ENCODE measurements at regions not wholly inside any gene's neighbourhood (a gene's known extent, or its start where the extent isn't known, plus 50 kb on each side); places are given as distances from the start of the nearest gene placed in this dataset.

DNA sequence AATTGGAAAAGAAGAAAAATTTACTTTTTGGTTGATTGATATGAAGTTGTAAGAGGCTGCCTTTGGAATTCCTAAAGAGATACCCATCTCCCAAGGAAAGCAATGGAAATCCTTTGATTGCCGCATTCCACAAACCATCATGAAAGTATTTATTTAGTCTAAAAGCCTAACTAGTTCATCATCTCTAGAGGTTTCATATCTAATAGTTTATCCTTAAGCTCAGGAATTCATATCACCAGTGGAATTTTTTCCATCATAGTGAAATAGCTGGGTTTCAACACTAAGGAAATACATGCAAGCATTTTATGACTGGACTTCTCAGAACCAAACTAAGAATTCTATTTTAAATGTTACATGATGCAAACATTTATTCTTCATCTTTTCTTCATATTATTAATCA, 144.9 kb downstream of the FBXO8 start:
- TF ChIP-seq CTCF (IDR thresholded peaks at IDR 0.05) (no peak), POLR2AphosphoS5 (IDR thresholded peaks at IDR 0.05) (no peak), EP300 (IDR thresholded peaks at IDR 0.05) (no peak), POLR2A (IDR thresholded peaks at IDR 0.05) (no peak)
- H3K4me1 ChIP-seq: no peaks in the 10 kb centered on the region
- H3K27ac ChIP-seq: no peak overlapping the region
- no peaks in the 10 kb centered on the region for H3K9me3 ChIP-seq
- DNase-seq (no peak), ATAC-seq (ENCODE audit: low FRiP score in 2 of 2) (no peak)
- no peaks in the 10 kb centered on the region for H3K36me3 ChIP-seq
- H3K4me3 ChIP-seq: no peak overlapping the region
- no peaks in the 10 kb centered on the region for H3K27me3 ChIP-seq
- 91 to 97% methylated on average over 1 of the region's 1 CpG for WGBS, 2 donors

GRCh38 chr4:174137698-174138097, 145.8 kb downstream of the FBXO8 start:
- no peak for TF ChIP-seq EP300 (IDR thresholded peaks at IDR 0.05)
- no peak for TF ChIP-seq CTCF (IDR thresholded peaks at IDR 0.05)
- no peak for TF ChIP-seq POLR2AphosphoS5 (IDR thresholded peaks at IDR 0.05)
- no peak for TF ChIP-seq POLR2A (IDR thresholded peaks at IDR 0.05)
- Histone ChIP-seq H3K4me3 (no peak overlapping the region), H3K27me3 (no peaks in the 10 kb centered on the region), H3K9me3 (no peaks in the 10 kb centered on the region), H3K4me1 (no peaks in the 10 kb centered on the region), H3K36me3 (no peaks in the 10 kb centered on the region), H3K27ac (no peak overlapping the region)
- ATAC-seq (ENCODE audit: low FRiP score in 2 of 2) (no peak), DNase-seq (no peak)
- 69 to 74% methylated on average over 2 of the region's 2 CpGs for WGBS, 2 donors

DNA sequence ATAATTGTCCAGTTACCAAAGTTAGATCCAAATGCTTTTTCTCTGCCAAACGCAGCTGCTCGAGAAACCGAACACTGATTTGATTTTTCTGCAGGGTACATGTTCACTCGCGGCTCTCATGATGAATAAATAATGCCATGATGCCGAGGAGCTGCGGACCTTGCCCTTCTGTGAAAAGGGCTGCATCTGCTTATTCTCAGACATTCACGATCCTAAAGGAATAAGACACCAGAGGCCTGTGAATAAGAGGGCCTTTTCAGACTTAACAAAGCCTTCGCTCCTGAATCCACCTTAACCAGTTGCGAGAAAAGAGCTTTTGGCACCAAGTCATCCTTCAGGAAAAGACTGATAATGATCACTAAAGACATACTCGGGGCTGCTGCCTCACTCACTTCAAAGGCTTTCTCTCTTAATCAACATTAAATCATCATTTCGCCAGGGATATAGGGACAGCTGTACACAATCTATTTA, 147.5 kb downstream of the FBXO8 start:
- WGBS, 2 donors: 29 to 34% methylated on average over 12 of the region's 12 CpGs
- Histone ChIP-seq H3K4me3 (peak overlapping the region in 2 of 4 donors; percentile 10 to 15), H3K27ac (no peak overlapping the region), H3K36me3 (no peaks in the 10 kb centered on the region), H3K4me1 (no peaks in the 10 kb centered on the region), H3K27me3 (no peaks in the 10 kb centered on the region), H3K9me3 (no peaks in the 10 kb centered on the region)
- ATAC-seq (ENCODE audit: low FRiP score in 2 of 2) (no peak), DNase-seq (no peak)
- TF ChIP-seq CTCF (IDR thresholded peaks at IDR 0.05) (no peak), EP300 (IDR thresholded peaks at IDR 0.05) (no peak), POLR2AphosphoS5 (IDR thresholded peaks at IDR 0.05) (no peak), POLR2A (IDR thresholded peaks at IDR 0.05) (no peak)

GRCh38 chr4:174135530-174135929, 147.9 kb downstream of the FBXO8 start:
- DNase-seq: no peak
- no peak for ATAC-seq (ENCODE audit: low FRiP score in 2 of 2)
- Histone ChIP-seq H3K4me3 (peak overlapping the region in 2 of 4 donors; percentile 10 to 15), H3K27me3 (no peaks in the 10 kb centered on the region), H3K27ac (no peak overlapping the region), H3K9me3 (no peaks in the 10 kb centered on the region), H3K36me3 (no peaks in the 10 kb centered on the region), H3K4me1 (no peaks in the 10 kb centered on the region)
- TF ChIP-seq EP300 (IDR thresholded peaks at IDR 0.05) (no peak), CTCF (IDR thresholded peaks at IDR 0.05) (no peak), POLR2A (IDR thresholded peaks at IDR 0.05) (no peak), POLR2AphosphoS5 (IDR thresholded peaks at IDR 0.05) (no peak)
- 59 to 72% methylated on average over 1 of the region's 1 CpG for WGBS, 2 donors

- no peak for TF ChIP-seq CTCF (IDR thresholded peaks at IDR 0.05)
- TF ChIP-seq POLR2AphosphoS5 (IDR thresholded peaks at IDR 0.05): no peak
- no peak for TF ChIP-seq EP300 (IDR thresholded peaks at IDR 0.05)
- no peak for TF ChIP-seq POLR2A (IDR thresholded peaks at IDR 0.05)
- WGBS, 2 donors: 92 to 95% methylated on average over 2 of the region's 2 CpGs
- H3K4me3 ChIP-seq: no peak overlapping the region
- no peak overlapping the region for H3K27ac ChIP-seq
- H3K9me3 ChIP-seq: no peaks in the 10 kb centered on the region
- DNase-seq: no peak
- no peaks in the 10 kb centered on the region for H3K36me3 ChIP-seq
- ATAC-seq (ENCODE audit: low FRiP score in 2 of 2): no peak
- no peaks in the 10 kb centered on the region for H3K4me1 ChIP-seq
- no peaks in the 10 kb centered on the region for H3K27me3 ChIP-seq
Observed at GRCh38 chr4:174134361-174134760, 149.1 kb downstream of the FBXO8 start.
